ENCODE measurements at regions not wholly inside any gene's neighbourhood (a gene's known extent, or its start where the extent isn't known, plus 50 kb on each side); places are given as distances from the start of the nearest gene placed in this dataset.
"Not testable (repeated sequence)": the region's sequence is repeated elsewhere in the genome, so short reads cannot be mapped to it uniquely, and the experiment has no call there.

DNA sequence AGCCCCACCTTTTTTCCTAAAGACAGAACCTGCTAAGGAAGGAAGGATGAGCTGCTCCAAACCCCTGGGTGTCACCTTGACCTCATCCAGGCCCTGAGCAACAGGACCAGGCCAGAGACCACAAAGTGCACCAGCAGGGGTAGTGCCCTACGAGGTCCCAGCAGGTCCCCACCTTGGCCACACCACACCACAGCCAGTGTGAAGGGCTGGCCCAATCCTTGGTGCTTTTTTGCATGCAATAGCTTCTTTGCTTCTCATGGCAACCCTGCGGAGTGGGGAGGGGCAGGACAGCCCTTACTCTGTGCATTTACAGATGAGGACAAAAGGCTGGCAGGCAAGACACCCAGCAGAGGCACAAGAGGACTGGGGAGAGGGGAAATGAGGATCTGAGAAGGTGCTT is 352.6 kb downstream of the BCL11B start:
- no peak for DNase-seq

DNA sequence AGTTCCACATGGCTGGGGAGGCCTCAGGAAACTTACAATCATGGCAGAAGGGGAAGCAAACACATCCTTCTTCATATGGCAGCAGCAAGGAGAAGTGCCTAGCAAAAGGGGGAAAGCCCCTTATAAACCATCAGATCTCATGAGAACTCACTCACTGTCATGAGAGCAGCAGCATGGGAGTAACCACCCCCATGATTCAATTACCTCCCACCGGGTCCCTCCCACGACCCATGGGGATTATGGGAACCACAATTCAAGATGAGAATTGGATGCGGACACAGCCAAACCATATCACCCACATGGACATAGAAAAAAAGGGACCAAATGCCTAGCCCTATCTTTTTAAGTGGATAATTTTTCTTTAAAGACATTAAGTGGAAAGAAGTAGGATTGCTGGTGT is 350.7 kb downstream of the BCL11B start:
- DNase-seq: not testable (repeated sequence)

DNA sequence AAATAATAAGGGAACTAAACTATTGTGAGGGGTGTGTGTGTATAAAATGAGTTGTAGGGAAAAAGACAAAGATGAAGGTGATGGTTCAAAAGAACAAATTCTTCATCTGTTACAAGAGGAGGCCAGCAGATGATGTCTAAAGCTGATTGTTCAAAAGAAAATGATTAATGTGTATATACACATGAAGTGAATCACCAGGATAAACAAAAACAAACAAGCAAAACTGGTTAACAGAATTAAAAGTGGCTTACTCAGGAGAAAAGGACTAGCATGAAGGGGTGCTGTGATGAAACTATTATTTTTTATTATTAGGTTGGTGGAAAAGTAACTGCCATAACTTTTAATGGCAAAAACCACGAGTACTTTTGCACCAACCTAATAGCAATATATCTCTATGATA is 348.4 kb downstream of the BCL11B start:
- DNase-seq: no peak

DNA sequence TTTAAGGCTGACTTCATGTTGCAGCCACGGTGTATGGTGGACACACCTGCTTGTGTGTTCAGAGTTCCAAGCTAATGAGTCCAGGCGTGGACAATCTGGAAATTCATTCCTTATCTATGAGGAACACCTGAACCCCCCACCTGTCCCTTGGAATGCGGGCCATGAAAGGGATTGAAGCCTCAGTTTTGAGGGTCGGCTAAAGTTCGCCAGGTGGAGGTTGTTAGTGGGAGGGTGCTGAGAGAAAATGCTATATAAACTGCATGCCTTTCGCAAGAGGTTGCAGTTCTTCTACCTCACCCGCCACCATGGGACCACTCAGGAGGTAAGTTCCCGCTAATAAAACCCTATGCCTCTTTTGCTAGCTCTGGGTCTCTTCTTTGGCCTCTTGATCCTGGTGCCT is 348.0 kb downstream of the BCL11B start:
- no peak for DNase-seq

DNA sequence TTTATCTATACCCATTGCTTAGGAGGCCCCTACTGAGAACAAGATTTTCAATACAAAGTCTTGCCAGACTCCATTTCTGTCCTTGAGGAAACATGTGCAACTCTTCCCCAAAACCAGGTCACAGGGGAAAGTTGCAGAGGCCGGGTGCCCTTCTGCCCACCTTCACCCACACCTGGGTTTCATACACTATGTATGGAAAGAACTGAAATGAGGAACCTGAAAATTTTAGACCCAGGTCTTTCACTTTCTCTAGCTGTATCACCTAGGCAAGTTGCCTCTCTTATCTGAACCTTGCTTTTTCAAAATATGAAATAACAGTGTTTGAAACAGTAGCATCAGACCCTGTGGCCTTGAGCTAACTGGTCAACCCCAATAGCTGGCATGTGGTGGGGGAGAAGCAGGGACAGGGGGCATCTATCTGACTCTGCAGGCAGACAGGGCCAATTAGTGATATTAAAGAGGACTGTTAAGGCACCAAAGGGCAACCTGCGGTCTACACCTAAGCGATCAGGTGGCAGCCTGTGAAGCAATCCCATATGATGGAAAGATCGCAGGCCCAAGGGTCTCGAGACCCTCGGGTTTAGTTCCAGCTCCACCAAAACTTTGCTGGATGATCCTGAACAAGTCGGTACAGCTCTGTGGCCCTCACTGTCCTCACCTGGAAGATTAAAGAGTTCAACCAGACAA is 346.5 kb downstream of the BCL11B start:
- no peak for DNase-seq

DNA sequence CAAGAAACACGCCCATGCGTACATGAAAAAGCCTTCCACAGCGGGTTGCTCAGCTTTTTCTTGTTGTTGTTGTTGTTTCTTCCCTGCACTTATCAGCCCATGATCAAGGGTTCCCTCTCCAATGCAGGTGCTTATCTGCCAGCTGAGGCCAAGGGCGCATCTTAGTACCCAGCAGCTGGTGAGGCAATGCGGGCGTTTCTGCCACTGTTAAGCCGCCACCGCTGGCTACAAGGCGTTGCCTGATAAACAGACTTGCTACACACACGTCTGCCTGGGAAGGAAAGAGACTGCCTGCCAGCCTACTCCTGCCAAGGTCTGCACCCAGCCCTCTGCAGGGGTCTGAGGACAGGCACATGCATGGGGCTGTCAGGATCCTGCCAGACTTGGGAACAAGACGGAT is 345.9 kb downstream of the BCL11B start:
- DNase-seq: no peak

DNA sequence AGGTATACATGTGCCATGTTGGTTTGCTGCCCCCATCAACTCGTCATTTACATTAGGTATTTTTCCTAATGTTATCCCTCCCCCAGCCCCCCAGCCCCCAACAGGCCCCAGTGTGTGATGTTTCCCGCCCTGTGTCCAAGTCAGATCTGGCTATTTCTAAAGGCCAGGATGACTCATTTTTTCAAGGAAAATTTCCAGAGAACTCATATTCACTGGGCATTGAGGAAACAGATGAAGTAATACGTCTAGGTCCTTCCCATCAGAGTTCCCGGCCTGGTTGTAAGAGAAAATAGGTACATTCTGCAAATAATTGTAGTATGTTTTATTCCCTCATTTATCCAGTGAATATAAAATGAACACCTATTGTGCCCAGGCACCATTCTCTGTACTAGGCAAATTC is 345.2 kb downstream of the BCL11B start:
- DNase-seq: no peak

DNA sequence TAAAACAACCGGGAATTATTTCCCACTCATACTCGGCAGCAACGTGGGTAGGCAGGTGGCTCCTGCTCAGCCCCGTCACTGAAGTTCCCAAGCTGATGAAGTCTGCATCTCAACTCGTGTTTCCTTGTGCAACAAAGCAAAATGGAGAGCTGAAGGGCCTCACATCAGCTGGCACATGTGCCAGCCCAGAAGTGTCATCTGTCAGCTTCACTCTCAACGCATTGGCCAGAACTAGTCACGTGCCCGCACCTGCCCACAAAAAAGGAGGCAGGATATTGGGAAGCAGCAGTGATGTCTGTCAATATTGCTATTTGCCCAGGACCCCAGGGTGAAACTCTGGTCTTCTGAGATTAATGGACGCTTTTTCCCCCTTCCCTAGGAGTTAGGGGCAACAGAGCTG is 344.0 kb downstream of the BCL11B start:
- no peak for DNase-seq

DNA sequence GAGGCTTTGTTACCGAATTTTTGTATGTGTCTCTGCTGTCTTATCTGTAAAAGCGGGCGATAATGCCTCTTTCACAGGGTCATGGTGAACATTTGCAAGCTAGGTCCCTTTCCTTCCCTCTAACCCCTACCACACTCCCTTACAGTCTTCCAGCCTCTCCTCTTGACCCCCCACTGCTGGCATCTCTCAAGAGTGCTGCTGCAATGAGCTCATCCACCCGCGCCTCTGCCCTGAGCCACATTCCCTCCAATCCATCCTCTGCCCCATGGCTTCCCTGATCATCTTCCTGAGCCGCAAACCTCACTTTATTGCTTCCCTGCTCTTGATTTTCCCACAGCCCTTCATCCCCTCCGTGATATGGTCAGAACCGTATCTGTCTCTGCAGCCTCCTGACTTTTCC is 343.6 kb downstream of the BCL11B start:
- DNase-seq: no peak

DNA sequence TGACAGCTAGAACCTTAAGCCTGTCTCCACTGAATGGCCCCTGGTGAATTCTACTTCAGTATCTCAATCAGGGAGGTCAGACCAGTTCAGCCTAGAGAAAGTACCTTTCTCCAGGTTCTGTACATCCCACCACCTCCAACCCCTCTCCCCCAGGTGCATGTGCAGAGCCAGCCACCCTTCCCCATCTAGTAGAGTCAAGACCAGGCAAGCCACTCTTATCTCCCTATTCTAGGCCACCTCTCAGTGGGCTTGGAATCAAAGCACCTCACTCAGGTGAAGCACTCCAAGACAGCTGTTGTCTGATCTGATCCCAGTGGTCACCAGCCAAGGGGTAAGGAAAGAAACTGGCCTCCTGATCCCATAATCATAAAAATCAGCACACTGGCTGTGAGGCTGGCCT is 340.9 kb downstream of the BCL11B start:
- DNase-seq: no peak

DNA sequence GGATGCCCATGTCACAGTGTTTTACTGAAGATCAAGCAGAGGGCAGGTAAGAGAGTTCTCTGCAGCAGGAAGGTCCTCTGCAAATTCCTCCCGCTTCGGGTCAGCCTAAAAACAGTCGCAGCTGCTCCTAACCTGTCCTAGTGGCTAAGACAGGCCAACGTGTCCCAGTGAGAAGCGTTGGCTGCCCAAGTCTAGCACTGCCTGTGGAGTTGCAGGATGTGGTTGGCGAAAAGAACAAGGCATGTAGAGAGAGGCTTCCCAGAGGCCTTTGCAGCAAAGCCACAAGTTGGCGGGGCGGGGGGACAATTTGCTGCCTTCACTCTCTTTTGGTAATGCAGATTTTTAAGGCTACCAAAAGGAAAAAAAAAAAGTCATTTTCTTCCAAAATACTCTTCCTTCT is 340.1 kb downstream of the BCL11B start:
- no peak for DNase-seq

DNA sequence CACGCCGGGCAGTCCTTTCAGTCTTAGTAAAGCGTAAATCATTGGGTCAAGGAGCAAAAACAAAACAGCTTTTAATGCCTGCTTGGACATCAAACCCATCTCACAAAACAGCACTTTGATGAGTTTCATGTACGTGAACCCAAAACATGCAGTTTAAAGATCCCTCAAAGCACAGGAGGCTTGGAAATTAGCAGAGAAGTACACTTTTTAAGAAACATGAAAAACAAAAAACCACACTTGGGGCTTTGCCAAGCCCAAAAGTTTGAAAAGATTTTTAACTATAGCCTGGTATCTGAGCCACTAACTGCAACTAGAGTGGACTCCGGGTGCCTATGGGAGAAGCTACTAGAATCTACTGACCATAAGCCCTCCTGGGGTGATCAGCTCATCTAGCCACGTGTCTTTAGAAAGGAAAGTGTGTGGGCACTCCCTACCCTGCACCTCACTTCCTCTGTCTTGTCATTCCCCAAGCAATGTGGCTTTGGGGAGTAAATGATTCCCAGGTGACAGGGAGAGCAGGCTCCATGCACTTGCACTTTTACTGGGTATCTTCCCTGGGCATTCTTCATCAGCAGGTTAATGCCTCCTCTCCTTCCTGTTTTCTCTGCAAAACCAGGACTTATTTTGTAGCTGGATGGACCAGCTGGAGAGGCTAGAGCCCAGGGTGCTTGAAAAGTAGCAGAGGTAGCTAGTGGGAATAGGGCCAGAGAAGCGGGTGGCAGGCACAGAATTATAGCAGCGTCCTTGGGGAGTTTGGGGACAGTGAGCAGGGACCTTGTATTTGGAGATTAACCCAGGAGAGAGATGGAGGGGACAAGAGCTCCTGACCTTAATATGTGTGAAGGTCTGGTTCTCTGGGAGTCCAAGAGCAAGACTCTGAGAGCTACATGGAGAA is 339.3 kb downstream of the BCL11B start:
- DNase-seq: no peak

DNA sequence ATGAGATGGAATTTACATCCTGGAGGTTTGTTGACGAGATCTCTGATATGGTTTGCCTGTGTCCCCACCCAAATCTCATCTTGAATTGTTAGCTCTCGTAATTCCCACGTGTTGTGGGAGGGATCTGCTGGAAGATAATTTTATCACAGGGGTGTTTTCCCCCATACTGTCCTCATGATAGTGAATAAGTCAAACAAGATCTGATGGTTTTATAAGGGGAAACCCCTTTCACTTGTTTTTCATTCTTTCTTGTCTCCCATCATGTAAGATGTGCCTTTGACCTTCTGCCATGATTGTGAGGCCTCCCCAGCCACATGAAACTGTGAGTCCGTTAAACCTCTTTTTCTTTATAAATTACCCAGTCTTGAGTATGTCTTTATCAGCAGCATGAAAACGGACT is 337.4 kb downstream of the BCL11B start:
- DNase-seq: not testable (repeated sequence)

DNA sequence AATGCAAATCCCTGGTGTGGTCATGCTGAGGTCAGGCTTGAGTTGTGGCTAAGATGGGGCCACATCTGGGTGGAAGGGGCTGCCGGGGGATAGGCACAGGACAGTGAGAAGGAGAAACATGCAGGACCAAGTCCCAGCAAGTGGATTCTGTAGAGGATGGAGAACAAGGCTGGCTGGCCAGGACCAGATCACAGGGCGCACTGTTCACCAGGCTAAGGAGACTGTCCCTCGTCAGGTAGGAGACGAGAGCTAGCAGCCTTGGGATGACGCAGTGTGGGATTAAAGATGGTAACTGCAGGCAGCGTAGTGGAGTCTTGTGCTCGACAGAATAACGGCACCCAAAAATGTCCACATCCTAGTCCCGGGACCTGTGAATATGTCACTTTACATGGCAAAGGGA is 336.1 kb downstream of the BCL11B start:
- DNase-seq: no peak

DNA sequence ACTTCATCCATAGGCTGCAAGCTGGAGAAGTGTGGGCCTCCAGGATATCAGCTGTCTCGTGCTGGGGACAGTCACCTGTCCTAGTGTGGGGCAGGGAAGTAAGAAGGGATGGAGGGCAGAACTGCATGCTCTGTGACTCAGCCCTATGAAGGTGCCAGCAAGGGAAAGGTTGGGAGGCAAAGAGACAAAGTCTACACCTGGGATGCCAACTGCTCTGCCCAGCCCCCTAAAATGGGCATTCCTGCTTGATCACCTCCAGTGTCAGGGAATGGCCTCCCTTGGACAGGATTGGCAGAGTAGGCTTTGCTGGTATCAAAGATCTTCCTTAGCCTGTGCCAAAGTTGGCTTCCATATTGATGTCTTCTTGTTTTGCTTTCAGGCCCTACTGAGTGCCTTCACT is 335.0 kb downstream of the BCL11B start:
- DNase-seq: no peak

DNA sequence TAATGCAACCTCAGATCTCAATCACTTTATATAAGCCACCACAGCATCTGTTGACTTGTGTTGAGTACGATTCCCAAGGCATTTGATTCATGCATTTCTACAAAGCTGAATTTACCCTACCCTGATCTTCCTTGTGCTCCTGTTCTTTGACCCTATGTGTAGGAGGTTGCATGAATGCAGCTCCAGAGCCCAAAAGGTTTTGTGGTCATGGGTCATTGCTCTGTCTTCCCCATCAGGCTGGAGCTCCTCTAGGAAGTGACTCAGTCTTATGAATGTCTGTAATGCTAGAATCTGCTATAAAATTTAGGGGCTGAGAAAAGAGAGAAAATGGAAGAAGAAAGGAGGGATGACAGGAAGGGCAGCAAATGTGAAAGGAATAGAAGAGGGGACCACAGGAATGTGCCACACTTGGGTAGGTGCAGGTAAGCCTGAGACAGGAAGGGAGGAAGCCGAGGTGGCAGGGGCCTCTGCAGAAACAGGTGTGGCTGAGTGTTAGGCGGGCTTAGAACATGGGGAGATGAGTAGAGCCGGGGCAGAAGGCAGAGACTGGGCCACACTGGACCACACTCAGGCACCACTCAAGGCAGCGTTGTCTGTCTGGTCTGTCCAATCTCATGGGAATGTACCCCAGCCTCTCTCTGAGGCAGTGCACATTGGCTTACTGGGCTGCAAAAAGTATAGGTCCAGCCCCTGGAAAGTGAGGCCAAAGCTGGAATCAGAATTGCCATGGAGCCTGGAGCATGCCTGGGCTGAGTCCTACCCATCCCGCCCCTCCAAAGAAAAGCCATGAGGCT is 334.1 kb downstream of the BCL11B start:
- DNase-seq: no peak

DNA sequence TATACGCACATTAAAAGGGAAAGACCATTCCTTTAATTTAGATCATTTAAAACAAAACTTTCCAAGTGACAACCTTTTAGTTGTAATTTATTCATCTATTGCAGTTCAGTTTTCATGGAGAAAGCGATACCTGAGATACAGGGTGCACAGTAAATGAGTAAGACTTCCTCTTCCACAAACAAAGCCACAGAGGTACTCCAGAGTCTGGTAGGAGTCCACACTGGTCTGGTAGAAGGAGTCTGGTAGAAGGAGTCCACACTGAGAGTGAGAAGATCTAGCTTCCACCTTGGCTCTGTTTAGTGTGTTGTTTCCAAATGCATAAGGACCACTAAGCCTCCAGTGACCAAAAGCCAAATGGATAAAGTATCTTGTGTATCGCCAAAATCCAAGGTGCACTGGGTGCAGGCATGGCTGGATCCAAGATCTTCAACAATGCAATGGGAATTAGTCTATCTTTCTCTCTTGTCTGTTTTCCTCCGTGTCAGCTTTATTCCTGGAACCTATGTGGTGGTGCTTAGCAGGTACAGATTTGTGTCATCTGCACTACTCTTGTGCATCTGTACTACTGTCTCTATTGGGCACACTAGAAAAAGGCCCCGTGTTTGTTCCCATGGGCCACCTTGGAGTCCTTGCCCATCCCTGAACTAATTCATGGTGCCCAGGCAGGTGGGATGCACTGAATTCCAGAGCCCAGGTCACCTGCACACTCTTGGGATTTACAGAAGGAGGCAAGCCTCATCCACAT is 331.1 kb downstream of the BCL11B start:
- DNase-seq: no peak

DNA sequence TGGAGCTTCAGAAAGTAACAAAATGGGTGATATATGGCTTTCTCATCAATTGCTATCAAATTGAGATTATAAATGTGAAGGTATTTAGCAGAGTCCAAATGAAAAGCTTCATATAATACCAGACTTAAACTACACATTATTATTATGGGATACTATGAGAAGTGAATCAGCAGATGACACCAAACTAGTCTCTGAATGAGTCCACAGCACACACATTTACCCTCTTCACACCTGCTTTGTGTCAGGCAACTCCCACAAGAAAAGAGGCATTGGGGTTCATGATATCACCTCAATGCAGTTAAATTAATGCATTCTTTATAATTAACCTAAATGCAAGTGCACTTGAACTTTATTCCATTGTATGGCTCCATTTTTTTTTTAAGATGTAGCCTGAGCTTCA is 330.5 kb downstream of the BCL11B start:
- DNase-seq: no peak

DNA sequence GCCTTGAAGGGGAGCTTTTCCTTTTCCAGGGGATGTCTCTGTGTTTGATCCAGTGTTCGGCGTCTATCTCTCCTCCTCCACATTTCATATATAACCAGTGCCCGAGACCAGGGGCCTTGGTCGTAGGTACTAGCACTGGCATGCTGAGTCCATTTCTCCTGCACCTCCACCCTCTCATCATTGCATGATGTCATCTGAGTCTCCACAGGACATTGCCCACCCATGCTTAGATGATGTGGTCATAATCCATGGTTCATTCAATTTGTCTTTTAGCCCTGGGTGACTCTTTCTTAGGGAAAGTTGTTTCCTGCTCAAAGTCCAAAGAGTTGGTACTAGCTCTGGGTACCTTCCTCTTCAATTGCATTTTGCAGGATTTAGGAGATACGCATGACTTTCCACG is 328.1 kb downstream of the BCL11B start:
- DNase-seq: no peak

DNA sequence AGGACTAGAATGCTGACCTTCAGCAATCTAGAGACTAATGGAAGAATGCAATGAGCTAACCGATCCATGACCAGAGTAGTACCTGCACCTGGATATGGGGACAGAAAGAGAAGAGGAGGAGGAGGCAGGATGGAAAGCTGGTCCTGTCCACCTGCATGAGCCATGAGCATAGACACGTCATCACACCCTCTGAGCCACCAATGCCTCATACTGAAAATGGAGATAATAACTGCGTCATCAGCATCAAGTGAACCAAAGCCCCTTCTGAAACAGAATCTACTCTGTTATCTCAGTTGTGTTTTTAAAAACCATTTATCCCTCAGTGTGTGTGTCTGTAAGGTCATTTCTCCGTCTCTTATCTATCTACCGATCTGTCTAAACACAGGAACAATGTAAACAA is 327.0 kb downstream of the BCL11B start:
- no peak for DNase-seq

DNA sequence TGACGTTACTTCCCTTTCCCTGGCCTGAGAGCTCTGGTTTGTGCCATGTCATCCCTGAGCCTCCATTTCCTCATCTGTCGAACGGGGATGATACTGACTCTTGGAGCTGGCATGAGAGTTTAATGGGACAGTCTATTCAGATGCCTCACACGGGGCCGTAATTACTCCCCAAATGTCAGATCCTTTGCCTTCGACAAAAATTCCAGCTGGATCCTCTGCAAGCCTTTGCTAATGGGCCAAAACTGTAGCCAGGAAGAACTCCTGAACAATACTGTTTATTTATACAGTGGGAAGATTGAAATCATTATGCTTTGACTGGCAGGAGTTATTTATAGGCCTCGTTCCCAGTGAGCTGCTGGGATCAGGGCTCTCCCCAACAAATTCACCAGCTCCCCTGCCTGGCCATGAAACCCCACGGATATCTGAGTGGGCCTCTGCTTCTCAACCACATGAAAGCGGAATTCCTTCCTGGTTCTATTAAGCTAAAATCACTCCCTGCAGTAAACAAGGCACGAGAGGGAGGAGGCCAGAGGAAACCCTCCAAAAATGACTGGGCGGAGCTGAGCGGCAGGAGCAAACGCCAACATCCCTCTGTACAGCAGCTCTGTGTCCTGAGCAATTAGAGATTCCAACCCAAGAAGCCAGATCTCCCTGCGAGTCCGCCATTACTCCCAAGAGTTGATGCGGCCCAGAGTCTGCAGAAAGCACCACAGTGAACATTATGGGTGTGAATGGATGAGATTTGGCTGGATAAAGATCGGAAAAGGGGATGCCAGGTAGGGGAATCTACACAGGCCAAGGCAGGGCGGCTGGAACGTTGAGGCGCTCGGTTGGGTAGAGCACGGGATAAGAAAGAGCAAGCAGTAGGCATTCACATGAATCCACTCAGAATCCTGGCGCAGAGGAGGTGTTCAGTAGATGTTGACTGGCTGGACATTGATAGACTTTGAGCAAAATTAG is 326.1 kb downstream of the BCL11B start:
- DNase-seq: no peak

DNA sequence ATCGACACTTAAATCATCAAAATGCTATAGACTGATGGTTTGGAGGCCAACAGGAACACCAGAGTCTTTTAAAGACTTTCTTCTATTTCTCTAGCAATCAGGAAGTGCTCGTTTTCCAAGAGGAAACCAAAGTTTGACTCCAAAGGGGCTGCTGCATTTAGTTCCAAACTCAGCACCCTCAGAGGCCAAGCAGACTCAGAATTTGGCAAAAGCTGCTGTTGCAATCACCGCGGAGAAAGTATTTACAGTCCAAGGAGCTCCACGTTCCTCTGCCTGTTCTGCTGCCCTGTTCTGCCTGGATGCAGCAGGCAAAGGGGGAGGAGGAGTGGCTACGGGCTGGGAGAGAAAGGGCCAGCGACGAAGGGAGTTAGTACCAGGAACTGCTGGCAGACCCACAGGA is 325.1 kb downstream of the BCL11B start:
- DNase-seq: no peak

Measured in NCI-H774 (cell line).